ENCODE measurements at regions not wholly inside any gene's neighbourhood (a gene's known extent, or its start where the extent isn't known, plus 50 kb on each side); places are given as distances from the start of the nearest gene placed in this dataset.
A peak's percentile ranks its signal among the peaks of the same experiment; 100 is the strongest.

- no peak for DNase-seq (ENCODE audit: low spot score in 2 of 2, unreplicated experiment in 2 of 2)
- no peak for TF ChIP-seq CTCF (IDR thresholded peaks at IDR 0.05; ENCODE audit: unreplicated experiment)
- Mint-ChIP-seq H3K4me3 (no peak overlapping the region), H3K36me3 (no peaks in the 10 kb centered on the region), H3K4me1 (peaks cover 7% of the 10 kb centered on the region), H3K27me3 (ENCODE audit: low read depth) (peaks cover 80% of the 10 kb centered on the region), H3K9me3 (no peaks in the 10 kb centered on the region), H3K27ac (no peak overlapping the region)
Observed at GRCh38 chr17:79405823-79406222, 205.0 kb downstream of the RBFOX3 start.

GRCh38 chr17:79404136-79404911 lies 206.5 kb downstream of the RBFOX3 start:
- Mint-ChIP-seq H3K36me3 (no peaks in the 10 kb centered on the region), H3K4me3 (no peak overlapping the region), H3K27ac (no peak overlapping the region), H3K4me1 (peaks cover 10% of the 10 kb centered on the region), H3K27me3 (ENCODE audit: low read depth) (peaks cover 89% of the 10 kb centered on the region), H3K9me3 (no peaks in the 10 kb centered on the region)
- DNase-seq (ENCODE audit: low spot score in 2 of 2, unreplicated experiment in 2 of 2) = no peak
- no peak for TF ChIP-seq CTCF (IDR thresholded peaks at IDR 0.05; ENCODE audit: unreplicated experiment)

- no peaks in the 10 kb centered on the region for H3K9me3 Mint-ChIP-seq
- no peaks in the 10 kb centered on the region for H3K36me3 Mint-ChIP-seq
- no peak overlapping the region for H3K27ac Mint-ChIP-seq
- H3K27me3 Mint-ChIP-seq (ENCODE audit: low read depth) = peaks cover 86% of the 10 kb centered on the region
- no peak for TF ChIP-seq CTCF (IDR thresholded peaks at IDR 0.05; ENCODE audit: unreplicated experiment)
- H3K4me1 Mint-ChIP-seq = peaks cover 10% of the 10 kb centered on the region
- no peak for DNase-seq (ENCODE audit: low spot score in 2 of 2, unreplicated experiment in 2 of 2)
- peak overlapping the region; percentile 66 for H3K4me3 Mint-ChIP-seq
Observed at GRCh38 chr17:79401704-79402674, 208.9 kb downstream of the RBFOX3 start.

- Mint-ChIP-seq H3K36me3 (no peaks in the 10 kb centered on the region), H3K27me3 (ENCODE audit: low read depth) (peaks cover 86% of the 10 kb centered on the region), H3K9me3 (no peaks in the 10 kb centered on the region), H3K27ac (no peak overlapping the region), H3K4me1 (peaks cover 10% of the 10 kb centered on the region), H3K4me3 (peak overlapping the region; percentile 66)
- TF ChIP-seq CTCF (IDR thresholded peaks at IDR 0.05; ENCODE audit: unreplicated experiment) = peak; percentile 80
- peak; percentile 56 to 87 for DNase-seq (ENCODE audit: low spot score in 2 of 2, unreplicated experiment in 2 of 2)
Observed at GRCh38 chr17:79400989-79401703, 209.7 kb downstream of the RBFOX3 start.

GRCh38 chr17:79399610-79400144 lies 211.2 kb downstream of the RBFOX3 start:
- Mint-ChIP-seq H3K27me3 (ENCODE audit: low read depth) (peaks cover 84% of the 10 kb centered on the region), H3K9me3 (no peaks in the 10 kb centered on the region), H3K4me1 (peaks cover 10% of the 10 kb centered on the region), H3K36me3 (no peaks in the 10 kb centered on the region), H3K4me3 (no peak overlapping the region), H3K27ac (no peak overlapping the region)
- DNase-seq (ENCODE audit: low spot score in 2 of 2, unreplicated experiment in 2 of 2) = no peak
- no peak for TF ChIP-seq CTCF (IDR thresholded peaks at IDR 0.05; ENCODE audit: unreplicated experiment)
